Activated T-helper 2 cell treated with anti-CD3 and anti-CD28 coated beads, Interferon-gamma antibody, Interleukin-2, Interleukin-4, amounts not matched to agents 10 μg/mL and 5 μg/mL and 100 μg/mL, durations not matched to agents 14 hours and 24 hours and 36 hours (primary cell): ENCODE measurements at regions not wholly inside any gene's neighbourhood (a gene's known extent, or its start where the extent isn't known, plus 50 kb on each side); places are given as distances from the start of the nearest gene placed in this dataset.
"Not testable (repeated sequence)": the region's sequence is repeated elsewhere in the genome, so short reads cannot be mapped to it uniquely, and the experiment has no call there.

ENCODE experiments used
- DNase-seq: peaks from one replicate; pipeline ENCODE4 v3.0.0; 2021; ENCODE audit warnings: low spot score
- H3K27ac Mint-ChIP-seq: one replicate; pipeline ENCODE4 v1.8.0; 2021; ENCODE audit warnings: mixed read lengths
- H3K27me3 Mint-ChIP-seq: one replicate; pipeline ENCODE4 v1.8.0; 2021; ENCODE audit warnings: low read depth, mixed read lengths
- H3K36me3 Mint-ChIP-seq: one replicate; pipeline ENCODE4 v1.8.0; 2021; ENCODE audit warnings: low read depth, mixed read lengths
- H3K4me1 Mint-ChIP-seq: one replicate; pipeline ENCODE4 v1.8.0; 2021; ENCODE audit warnings: low read depth, mixed read lengths
- H3K4me3 Mint-ChIP-seq: one replicate; pipeline ENCODE4 v1.8.0; 2021; ENCODE audit warnings: low read depth, mild to moderate bottlenecking, moderate library complexity, mixed read lengths
- H3K9me3 Mint-ChIP-seq: one replicate; pipeline ENCODE4 v1.8.0; 2021; ENCODE audit warnings: mixed read lengths
- intact Hi-C: fragments of 100-400 bp; cut with micrococcal nuclease; formaldehyde crosslinking; loops from one replicate; pipeline ENCODE4 v1.15.1; 2023

DNA sequence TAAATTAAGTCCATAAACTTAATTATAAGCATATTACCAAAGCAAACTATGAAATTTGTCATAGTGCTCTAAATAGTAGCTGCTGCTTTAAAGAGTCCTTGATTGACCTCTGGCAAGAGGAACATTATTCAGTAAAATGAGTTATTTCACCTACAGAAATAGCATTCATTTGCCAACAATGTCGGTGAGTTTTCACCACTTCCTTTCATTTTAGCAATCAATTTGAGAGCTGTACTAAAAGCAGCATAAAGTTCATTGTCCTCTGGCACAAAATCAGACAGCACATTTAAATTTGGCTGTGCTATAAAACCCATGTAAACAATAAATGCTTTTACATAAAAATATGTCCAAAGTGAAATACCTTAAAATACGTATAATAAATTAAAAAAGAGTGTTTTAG, 1515.7 kb downstream of the SI start:
- peaks cover 10% of the 10 kb centered on the region for H3K9me3 Mint-ChIP-seq
- H3K4me3 Mint-ChIP-seq, result no peak overlapping the region
- no peaks in the 10 kb centered on the region for H3K27me3 Mint-ChIP-seq
- no peaks in the 10 kb centered on the region for H3K36me3 Mint-ChIP-seq
- H3K4me1 Mint-ChIP-seq, result no peaks in the 10 kb centered on the region
- intact Hi-C loops, result no loop called here
- no peak overlapping the region for H3K27ac Mint-ChIP-seq
- DNase-seq, result no peak

DNA sequence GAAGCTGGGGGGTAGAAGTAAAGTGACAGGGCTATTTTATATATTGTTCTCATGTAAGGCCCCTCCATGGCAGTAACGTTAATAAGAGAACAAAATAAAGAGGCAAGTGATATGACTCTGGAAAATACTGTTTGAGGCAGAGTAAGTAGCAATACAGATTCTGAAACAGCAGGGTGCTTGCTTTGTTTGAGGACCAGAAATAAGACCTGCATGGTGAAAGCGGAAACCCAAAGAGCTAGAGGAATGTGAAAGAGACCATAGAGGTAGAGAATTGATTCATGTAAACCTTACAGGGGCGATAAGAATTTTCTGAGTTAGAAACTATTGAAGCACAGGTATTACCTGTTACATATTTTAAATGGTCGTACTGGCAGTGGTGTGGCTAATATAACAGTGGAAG, 1517.1 kb downstream of the SI start:
- Mint-ChIP-seq H3K9me3 (peaks cover 10% of the 10 kb centered on the region), H3K4me3 (no peak overlapping the region), H3K4me1 (no peaks in the 10 kb centered on the region), H3K27ac (no peak overlapping the region), H3K27me3 (no peaks in the 10 kb centered on the region), H3K36me3 (no peaks in the 10 kb centered on the region)
- no peak for DNase-seq
- intact Hi-C loops, result no loop called here

DNA sequence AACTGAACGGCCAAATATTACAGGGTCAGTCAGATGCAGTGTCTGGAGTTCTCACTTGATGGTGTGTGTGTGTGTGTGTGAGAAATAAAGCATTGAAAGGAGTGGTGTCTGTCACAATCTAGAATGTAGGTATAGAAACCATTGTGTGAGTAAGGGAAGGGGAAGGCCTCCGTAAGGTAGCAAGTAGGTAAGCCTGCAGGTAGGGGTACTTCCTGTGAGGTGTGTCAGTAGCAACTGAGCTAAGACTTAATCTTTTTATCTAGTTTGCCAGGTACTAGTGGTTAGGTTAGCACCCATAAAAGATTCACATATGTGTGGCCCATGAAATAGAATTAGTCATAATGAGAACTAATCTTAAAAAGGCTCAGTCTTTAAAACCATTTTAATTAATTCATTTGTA, 1517.8 kb downstream of the SI start:
- no peaks in the 10 kb centered on the region for H3K27me3 Mint-ChIP-seq
- H3K4me3 Mint-ChIP-seq, result no peak overlapping the region

DNA sequence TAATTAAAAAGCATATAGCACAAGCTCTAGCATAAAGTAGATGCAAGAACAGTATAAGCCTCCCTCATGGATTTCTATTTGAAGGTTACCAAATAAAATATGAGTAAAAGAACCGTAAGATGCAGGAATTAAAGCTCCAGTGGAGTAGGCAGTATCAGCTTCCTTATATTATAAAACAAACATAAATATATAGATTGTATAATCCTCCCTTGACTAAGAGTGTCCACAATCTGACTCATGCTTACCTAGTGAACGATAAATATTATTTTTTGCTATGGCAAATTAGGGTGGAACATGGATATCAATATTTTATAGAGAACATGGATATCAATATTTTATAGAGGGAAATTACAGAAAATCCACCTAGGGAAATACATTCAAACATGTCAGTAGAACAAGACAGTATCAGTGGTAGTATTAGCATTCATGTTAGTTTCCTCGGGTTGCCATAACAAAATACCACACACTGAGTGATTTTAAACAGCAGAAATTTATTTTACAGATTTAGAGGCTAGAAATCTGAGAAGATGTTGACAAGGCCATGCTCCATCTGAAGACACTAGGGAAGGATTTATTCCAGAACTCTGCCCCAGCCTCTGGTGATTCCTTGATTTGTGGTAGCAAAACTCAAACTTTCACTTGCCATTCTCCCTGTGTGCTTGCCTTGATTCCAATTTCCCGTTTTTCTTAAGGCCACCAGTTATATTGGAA, 1521.3 kb downstream of the SI start:
- intact Hi-C loops, result no loop called here
- H3K27me3 Mint-ChIP-seq, result no peaks in the 10 kb centered on the region

More for the DNA sequence above, 1517.8 kb downstream of the SI start:
- Mint-ChIP-seq H3K9me3 (peaks cover 10% of the 10 kb centered on the region), H3K4me1 (no peaks in the 10 kb centered on the region), H3K36me3 (no peaks in the 10 kb centered on the region), H3K27ac (no peak overlapping the region)
- intact Hi-C loops, result no loop called here
- DNase-seq, result no peak

DNA sequence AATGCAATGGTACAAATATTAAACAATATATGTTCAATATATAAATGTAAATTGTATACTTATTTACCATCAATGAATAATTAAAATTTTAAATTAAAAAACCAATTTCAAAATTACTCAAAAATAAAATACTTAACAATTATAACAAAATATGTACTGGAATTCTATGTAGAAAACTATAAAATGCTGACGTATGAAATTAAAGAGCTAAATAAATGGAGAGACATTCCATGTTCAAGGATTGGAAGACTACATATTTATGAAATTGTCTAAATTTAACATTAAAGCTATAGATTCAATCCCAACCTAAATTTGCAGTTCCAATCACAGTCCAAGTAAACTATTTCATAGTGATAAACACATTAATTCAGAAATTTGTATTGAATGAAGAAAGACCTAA, 1522.4 kb downstream of the SI start:
- no peak overlapping the region for H3K4me3 Mint-ChIP-seq
- no peaks in the 10 kb centered on the region for H3K4me1 Mint-ChIP-seq
- intact Hi-C loops, result no loop called here
- no peak for DNase-seq
- H3K27me3 Mint-ChIP-seq, result no peaks in the 10 kb centered on the region
- H3K9me3 Mint-ChIP-seq, result peaks cover 11% of the 10 kb centered on the region
- H3K27ac Mint-ChIP-seq, result no peak overlapping the region
- no peaks in the 10 kb centered on the region for H3K36me3 Mint-ChIP-seq

More for the DNA sequence above, 1521.3 kb downstream of the SI start:
- no peak for DNase-seq
- H3K4me1 Mint-ChIP-seq, result no peaks in the 10 kb centered on the region
- peaks cover 10% of the 10 kb centered on the region for H3K9me3 Mint-ChIP-seq
- no peak overlapping the region for H3K27ac Mint-ChIP-seq
- no peaks in the 10 kb centered on the region for H3K36me3 Mint-ChIP-seq
- H3K4me3 Mint-ChIP-seq, result no peak overlapping the region

DNA sequence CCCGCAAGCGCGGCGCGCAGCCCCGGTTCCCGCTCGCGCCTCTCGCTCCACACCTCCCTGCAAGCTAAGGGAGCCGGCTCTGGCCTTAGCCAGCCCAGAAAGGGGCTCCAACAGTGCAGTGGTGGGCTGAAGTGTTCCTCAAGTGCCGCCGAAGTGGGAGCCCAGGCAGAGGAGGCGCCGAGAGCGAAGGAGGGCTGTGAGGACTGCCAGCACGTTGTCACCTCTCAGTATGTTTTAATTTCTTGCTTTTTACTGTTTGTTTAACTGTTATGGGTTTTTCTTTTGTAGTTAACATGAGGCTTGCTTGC, 1525.7 kb downstream of the SI start:
- intact Hi-C loops, result no loop called here
- H3K27me3 Mint-ChIP-seq, result no peaks in the 10 kb centered on the region
- H3K9me3 Mint-ChIP-seq, result peaks cover 10% of the 10 kb centered on the region
- DNase-seq, result no peak
- H3K36me3 Mint-ChIP-seq, result no peaks in the 10 kb centered on the region
- H3K27ac Mint-ChIP-seq, result no peak overlapping the region
- no peaks in the 10 kb centered on the region for H3K4me1 Mint-ChIP-seq
- H3K4me3 Mint-ChIP-seq, result no peak overlapping the region

DNA sequence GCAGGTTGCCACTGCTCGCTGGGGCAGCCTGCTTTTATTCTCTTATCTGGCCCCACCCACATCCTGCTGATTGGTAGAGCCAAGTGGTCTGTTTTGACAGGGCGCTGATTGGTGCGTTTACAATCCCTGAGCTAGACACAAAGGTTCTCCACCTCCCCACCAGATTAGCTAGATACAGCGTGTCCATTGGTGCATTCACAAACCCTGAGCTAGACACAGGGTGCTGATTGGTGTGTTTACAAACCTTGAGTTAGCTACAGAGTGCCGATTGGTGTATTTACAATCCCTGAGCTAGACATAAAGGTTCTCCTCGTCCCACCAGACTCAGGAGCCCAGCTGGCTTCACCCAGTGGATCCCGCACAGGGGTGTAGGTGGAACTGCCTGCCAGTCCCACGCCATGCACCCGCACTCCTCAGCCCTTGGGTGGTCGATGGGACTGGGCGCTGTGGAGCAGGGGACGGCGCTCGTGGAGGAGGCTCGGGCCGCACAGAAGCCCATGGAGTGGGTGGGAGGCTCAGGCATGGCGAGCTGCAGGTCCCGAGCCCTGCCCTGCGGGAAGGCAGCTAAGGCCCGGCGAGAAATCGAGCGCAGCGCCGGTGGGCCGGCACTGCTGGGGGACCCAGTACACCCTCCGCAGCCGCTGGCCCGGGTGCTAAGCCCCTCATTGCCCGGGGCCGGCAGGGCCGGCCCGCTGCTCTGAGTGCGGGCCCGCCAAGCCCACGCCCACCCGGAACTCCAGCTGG, 1526.2 kb downstream of the SI start:
- H3K4me3 Mint-ChIP-seq, H3K36me3 Mint-ChIP-seq, H3K27me3 Mint-ChIP-seq, H3K4me1 Mint-ChIP-seq, DNase-seq, intact Hi-C loops, H3K27ac Mint-ChIP-seq: not testable (repeated sequence)
- H3K9me3 Mint-ChIP-seq, result peaks cover 10% of the 10 kb centered on the region

DNA sequence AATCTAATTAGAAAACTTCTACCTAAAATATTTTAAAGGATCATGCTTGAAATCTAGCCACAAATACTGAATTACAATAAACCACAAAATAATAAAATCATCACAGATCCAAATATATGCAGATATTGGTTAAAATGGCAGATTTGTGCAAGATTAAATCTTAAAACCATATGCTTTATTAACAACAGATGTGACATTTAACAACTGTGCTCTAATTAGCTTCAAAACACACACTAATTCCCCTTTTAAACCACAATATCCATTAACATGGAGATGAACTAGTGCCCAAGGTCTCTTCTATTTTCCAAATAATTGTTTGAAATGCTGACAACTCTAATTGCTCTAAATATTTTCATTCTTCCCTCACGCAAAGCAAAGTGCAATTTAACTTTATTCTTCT, 1530.3 kb downstream of the SI start:
- Mint-ChIP-seq H3K4me3 (no peak overlapping the region), H3K4me1 (no peaks in the 10 kb centered on the region), H3K9me3 (peaks cover 10% of the 10 kb centered on the region), H3K27me3 (no peaks in the 10 kb centered on the region), H3K36me3 (no peaks in the 10 kb centered on the region), H3K27ac (no peak overlapping the region)
- intact Hi-C loops, result no loop called here
- DNase-seq, result no peak

DNA sequence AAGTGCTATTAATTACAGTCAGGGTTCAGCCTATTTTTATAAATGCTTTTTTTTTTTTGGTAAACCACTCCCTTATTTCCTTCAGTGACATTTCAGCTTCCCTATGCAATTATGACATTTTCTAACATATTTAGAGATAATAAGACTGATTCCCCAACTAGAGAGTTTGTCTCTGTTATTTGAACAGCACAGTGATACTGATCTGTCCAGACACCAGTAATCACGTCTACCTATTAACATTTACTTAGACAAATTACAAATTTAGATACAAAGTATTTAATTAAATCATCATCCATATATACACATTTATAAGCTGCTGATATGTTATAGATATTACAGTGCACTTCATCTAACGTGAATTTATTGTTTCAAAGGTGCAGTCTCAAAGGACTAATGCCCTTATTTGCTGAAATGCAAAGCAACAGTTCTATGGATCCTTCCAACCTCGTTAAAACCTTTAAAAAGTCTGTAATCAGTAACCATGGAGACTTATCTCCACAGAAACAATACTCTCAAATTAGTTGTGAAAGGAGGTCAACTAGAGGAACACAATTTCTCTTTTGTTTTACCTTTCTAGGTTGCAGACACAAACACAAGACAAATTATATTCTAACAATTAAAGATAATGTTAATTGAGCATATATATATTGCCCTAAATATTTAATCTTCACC, 1531.1 kb downstream of the SI start:
- Mint-ChIP-seq H3K4me1 (no peaks in the 10 kb centered on the region), H3K36me3 (no peaks in the 10 kb centered on the region), H3K9me3 (peaks cover 10% of the 10 kb centered on the region), H3K27me3 (no peaks in the 10 kb centered on the region), H3K27ac (no peak overlapping the region), H3K4me3 (no peak overlapping the region)
- intact Hi-C loops, result no loop called here
- no peak for DNase-seq

DNA sequence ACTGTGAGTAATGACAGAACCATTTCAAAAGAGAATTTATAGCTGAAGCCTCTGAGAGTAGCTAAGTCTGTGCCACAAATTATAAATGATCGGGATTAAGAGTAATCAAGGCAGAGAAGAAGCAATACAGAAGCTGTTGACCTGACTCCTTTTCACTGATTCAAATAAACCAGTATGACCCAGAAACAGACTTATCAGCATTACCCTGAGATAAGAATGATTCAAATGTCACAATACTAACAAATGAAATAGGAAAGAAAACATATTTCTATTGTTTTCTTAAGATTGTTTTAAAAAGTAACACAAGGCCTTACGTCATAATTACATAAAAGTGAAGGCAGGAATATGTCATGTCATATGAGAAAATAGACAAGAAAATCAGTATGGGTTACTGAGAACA, 1534.6 kb downstream of the SI start:
- H3K27me3 Mint-ChIP-seq, result no peaks in the 10 kb centered on the region
- no peaks in the 10 kb centered on the region for H3K4me1 Mint-ChIP-seq
- no peaks in the 10 kb centered on the region for H3K36me3 Mint-ChIP-seq
- H3K27ac Mint-ChIP-seq, result no peak overlapping the region
- no peak overlapping the region for H3K4me3 Mint-ChIP-seq
- no peak for DNase-seq
- intact Hi-C loops, result no loop called here
- peaks cover 3% of the 10 kb centered on the region for H3K9me3 Mint-ChIP-seq

DNA sequence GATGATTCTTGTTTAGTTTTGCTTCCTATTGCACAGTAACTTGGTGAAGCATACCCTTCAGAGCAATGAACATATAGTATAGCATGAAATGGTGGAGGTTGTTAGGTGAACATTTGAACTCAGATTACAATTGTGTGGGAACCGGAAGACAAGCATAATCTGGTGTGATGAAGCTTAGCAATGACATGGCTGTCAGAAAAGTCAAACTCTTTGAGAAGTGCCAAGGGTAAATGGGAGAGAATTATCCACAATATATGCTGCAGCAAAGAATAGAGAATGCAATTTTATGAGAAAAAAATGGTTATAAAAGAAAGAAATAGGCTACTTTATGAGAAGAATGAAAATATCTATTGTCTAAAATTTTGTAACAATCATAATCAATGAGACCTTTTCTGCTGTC, 1536.7 kb downstream of the SI start:
- Mint-ChIP-seq H3K9me3 (peaks cover 7% of the 10 kb centered on the region), H3K4me1 (no peaks in the 10 kb centered on the region), H3K27me3 (no peaks in the 10 kb centered on the region), H3K4me3 (no peak overlapping the region), H3K27ac (no peak overlapping the region), H3K36me3 (no peaks in the 10 kb centered on the region)
- no peak for DNase-seq
- intact Hi-C loops, result no loop called here

DNA sequence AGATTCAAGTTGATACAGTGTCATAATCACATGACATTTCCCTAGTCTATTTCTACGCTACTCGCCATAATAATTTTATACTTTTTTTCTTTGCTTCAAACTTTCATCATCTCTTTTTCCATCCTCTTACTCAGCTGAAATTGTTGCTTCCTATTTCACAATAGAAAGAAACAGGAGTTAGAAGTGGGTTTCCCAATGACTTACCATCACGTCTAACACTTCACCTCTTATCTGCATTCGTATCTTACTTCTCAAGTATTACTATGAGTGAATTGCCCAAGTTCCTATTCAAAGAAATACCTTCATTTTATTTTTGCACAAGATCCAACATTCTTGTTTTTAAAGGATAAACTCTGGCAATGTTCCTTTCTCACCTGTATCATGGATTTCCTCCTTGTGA, 1539.9 kb downstream of the SI start:
- Mint-ChIP-seq H3K4me3 (no peak overlapping the region), H3K4me1 (no peaks in the 10 kb centered on the region), H3K27me3 (no peaks in the 10 kb centered on the region), H3K27ac (no peak overlapping the region), H3K9me3 (peaks cover 7% of the 10 kb centered on the region), H3K36me3 (no peaks in the 10 kb centered on the region)
- no peak for DNase-seq
- intact Hi-C loops, result no loop called here

DNA sequence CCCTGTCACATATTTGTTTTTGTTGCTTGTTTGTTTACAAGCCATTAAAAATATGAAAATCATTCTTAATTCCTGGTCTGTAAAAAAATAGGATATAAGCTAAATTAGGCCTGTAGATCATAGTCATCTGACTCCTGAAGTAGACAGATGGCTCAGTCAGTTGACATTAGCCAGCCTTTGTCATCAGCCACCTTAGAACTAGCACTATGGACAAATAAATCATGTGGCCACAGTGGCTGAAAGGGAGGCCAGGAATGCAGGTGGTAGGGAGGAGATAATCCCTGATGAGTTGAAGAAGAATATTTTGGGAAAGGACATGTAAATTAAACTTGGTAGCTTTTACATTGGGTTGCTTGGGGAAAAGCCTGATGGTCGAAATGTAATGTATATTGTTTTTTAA, 1544.9 kb downstream of the SI start:
- intact Hi-C loops, result no loop called here
- H3K4me3 Mint-ChIP-seq, result no peak overlapping the region
- H3K9me3 Mint-ChIP-seq, result peaks cover 18% of the 10 kb centered on the region
- no peak for DNase-seq
- H3K27ac Mint-ChIP-seq, result no peak overlapping the region
- H3K4me1 Mint-ChIP-seq, result no peaks in the 10 kb centered on the region
- H3K27me3 Mint-ChIP-seq, result no peaks in the 10 kb centered on the region
- no peaks in the 10 kb centered on the region for H3K36me3 Mint-ChIP-seq
